ENCODE measurements at regions not wholly inside any gene's neighbourhood (a gene's known extent, or its start where the extent isn't known, plus 50 kb on each side); places are given as distances from the start of the nearest gene placed in this dataset.

DNA sequence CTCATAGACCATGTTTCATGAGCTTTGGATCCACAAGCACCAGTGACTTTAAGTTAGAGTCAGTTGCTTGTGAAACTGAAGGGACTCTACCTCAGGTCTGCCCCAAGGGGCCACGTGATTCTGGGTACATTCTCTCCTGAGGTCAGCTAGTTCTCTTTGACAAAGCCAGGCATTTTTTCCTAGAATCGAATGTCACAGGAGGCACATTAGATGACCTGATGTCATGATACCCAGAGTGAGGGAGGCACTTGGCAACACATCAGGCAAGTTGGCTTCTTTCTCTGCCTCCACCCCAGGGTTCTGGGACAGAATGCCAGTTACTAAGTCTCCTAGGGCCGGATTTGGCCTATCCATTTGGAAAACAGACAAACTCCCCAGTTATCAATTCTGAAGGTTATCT is 93.0 kb downstream of the APIP start:
- 72% methylated on average over 3 of the region's 3 CpGs; no CpG with 5 or more reads in 1 of the 2 experiments for WGBS, 2 experiments (ENCODE audit: extremely low coverage in 2 of 2, insufficient read length in 1 of 2)
- H3K36me3 ChIP-seq (ENCODE audit: control insufficient read depth, insufficient read depth, low read length), result no peaks in the 10 kb centered on the region
- dilution Hi-C loops (cut with HindIII; ENCODE audit: low sequenced_read_pairs, unreplicated experiment), result no loop called here

More for the DNA sequence above, 93.0 kb downstream of the APIP start:
- H3K4me1 ChIP-seq (ENCODE audit: control insufficient read depth, insufficient read depth, low read length), result no peaks in the 10 kb centered on the region
- no peak overlapping the region for H3K18ac ChIP-seq (ENCODE audit: low read depth, low read length)
- no peaks in the 10 kb centered on the region for H3K9me3 ChIP-seq (ENCODE audit: control insufficient read depth, insufficient read depth, low read length)
- no peak overlapping the region for H2AFZ ChIP-seq (replicated peaks; ENCODE audit: low read length, poor library complexity)
- no peak overlapping the region for H2BK15ac ChIP-seq (ENCODE audit: low read depth, low read length)
- BruUV-seq (replicated peaks), result no TSS peak
- no peak overlapping the region for H2BK20ac ChIP-seq (ENCODE audit: low read depth, low read length)
- ChIA-PET CTCF (interaction anchor here (0.8 kb wide), 1 partner anchor 223 kb away, joined by 3 read pairs; no protein-coding TSS in a partner anchor), POLR2A (ENCODE audit: unreplicated experiment) (no interaction called here)
- no peak overlapping the region for H3K23ac ChIP-seq (ENCODE audit: low read depth, low read length)
- H3K27ac ChIP-seq (ENCODE audit: insufficient read depth, low read length), result no peak overlapping the region
- ATAC-seq (ENCODE audit: low read depth), result no peak
- H4K91ac ChIP-seq (ENCODE audit: insufficient read depth, low read depth, low read length), result no peak overlapping the region
- H3K4ac ChIP-seq (ENCODE audit: low read depth, low read length), result no peak overlapping the region
- H2AK5ac ChIP-seq (ENCODE audit: low read depth, low read length), result no peak overlapping the region
- H3K14ac ChIP-seq (replicated peaks; ENCODE audit: low read depth, low read length), result no peak overlapping the region
- no peak for DNase-seq
- H4K8ac ChIP-seq (ENCODE audit: low read depth in 2 of 2, low read length in 2 of 2), result no peak overlapping the region
- no peak overlapping the region for H3K4me3 ChIP-seq (ENCODE audit: insufficient read depth, low read depth, low read length)
- no peak overlapping the region for H4K5ac ChIP-seq (ENCODE audit: low read depth, low read length)
- TF ChIP-seq, protein P1, sequence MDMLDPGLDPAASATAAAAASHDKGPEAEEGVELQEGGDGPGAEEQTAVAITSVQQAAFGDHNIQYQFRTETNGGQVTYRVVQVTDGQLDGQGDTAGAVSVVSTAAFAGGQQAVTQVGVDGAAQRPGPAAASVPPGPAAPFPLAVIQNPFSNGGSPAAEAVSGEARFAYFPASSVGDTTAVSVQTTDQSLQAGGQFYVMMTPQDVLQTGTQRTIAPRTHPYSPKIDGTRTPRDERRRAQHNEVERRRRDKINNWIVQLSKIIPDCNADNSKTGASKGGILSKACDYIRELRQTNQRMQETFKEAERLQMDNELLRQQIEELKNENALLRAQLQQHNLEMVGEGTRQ (IDR thresholded peaks at IDR 0.05; ENCODE audit: low read depth, low read length), result no peak
- no peak for TF ChIP-seq NFE2L2 (IDR thresholded peaks at IDR 0.05; ENCODE audit: low read depth, low read length)
- no peak for TF ChIP-seq POLR2A (IDR thresholded peaks at IDR 0.05; ENCODE audit: low read depth, low read length)
- TF ChIP-seq, protein P2, sequence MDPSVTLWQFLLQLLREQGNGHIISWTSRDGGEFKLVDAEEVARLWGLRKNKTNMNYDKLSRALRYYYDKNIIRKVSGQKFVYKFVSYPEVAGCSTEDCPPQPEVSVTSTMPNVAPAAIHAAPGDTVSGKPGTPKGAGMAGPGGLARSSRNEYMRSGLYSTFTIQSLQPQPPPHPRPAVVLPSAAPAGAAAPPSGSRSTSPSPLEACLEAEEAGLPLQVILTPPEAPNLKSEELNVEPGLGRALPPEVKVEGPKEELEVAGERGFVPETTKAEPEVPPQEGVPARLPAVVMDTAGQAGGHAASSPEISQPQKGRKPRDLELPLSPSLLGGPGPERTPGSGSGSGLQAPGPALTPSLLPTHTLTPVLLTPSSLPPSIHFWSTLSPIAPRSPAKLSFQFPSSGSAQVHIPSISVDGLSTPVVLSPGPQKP (IDR thresholded peaks at IDR 0.05; ENCODE audit: borderline replicate concordance, low read depth, low read length), result no peak
- TF ChIP-seq CHD1 (IDR thresholded peaks at IDR 0.05; ENCODE audit: low read depth, low read length), result no peak
- no peak for TF ChIP-seq MAZ (IDR thresholded peaks at IDR 0.05; ENCODE audit: borderline replicate concordance, low read depth, low read length)
- TF ChIP-seq MXI1 (IDR thresholded peaks at IDR 0.05; ENCODE audit: borderline replicate concordance, low read depth, low read length), result no peak
- no peak for TF ChIP-seq RCOR1 (IDR thresholded peaks at IDR 0.05; ENCODE audit: insufficient replicate concordance, low read length)
- TF ChIP-seq CEBPB (IDR thresholded peaks at IDR 0.05; ENCODE audit: low read depth, low read length), result no peak
- no peak for TF ChIP-seq BHLHE40 (IDR thresholded peaks at IDR 0.05; ENCODE audit: low read depth, low read length)
- TF ChIP-seq RAD21 (IDR thresholded peaks at IDR 0.05; ENCODE audit: low read length), result no peak
- TF ChIP-seq MAFK (IDR thresholded peaks at IDR 0.05; ENCODE audit: low read depth, low read length), result no peak
- TF ChIP-seq, protein P3, sequence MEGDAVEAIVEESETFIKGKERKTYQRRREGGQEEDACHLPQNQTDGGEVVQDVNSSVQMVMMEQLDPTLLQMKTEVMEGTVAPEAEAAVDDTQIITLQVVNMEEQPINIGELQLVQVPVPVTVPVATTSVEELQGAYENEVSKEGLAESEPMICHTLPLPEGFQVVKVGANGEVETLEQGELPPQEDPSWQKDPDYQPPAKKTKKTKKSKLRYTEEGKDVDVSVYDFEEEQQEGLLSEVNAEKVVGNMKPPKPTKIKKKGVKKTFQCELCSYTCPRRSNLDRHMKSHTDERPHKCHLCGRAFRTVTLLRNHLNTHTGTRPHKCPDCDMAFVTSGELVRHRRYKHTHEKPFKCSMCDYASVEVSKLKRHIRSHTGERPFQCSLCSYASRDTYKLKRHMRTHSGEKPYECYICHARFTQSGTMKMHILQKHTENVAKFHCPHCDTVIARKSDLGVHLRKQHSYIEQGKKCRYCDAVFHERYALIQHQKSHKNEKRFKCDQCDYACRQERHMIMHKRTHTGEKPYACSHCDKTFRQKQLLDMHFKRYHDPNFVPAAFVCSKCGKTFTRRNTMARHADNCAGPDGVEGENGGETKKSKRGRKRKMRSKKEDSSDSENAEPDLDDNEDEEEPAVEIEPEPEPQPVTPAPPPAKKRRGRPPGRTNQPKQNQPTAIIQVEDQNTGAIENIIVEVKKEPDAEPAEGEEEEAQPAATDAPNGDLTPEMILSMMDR (conservative IDR thresholded peaks at IDR 0.05; ENCODE audit: low read depth, low read length), result no peak
- TF ChIP-seq FOS (IDR thresholded peaks at IDR 0.05; ENCODE audit: low read depth, low read length), result no peak
- no peak for TF ChIP-seq RFX5 (IDR thresholded peaks at IDR 0.05; ENCODE audit: low read depth, low read length)
- no peak for TF ChIP-seq SMC3 (IDR thresholded peaks at IDR 0.05; ENCODE audit: low read depth, low read length)
- in situ Hi-C loops (cut with MboI; ENCODE audit: low sequenced_read_pairs) (no loop called here), intact Hi-C loops (cut with micrococcal nuclease) (no loop called here)
- peaks cover 11% of the 10 kb centered on the region for H3K27me3 ChIP-seq (ENCODE audit: control insufficient read depth, insufficient read depth, low read length)
- H4K20me1 ChIP-seq (ENCODE audit: insufficient read depth, low read length), result no peaks in the 10 kb centered on the region
- H3K79me1 ChIP-seq (ENCODE audit: low read depth in 1 of 2, low read length in 2 of 2), result no peaks in the 10 kb centered on the region
- no peak overlapping the region for H2AK9ac ChIP-seq (replicated peaks; ENCODE audit: low read depth, low read length, poor library complexity)
- no peak overlapping the region for H2BK120ac ChIP-seq (ENCODE audit: low read depth, low read length)
- H3K9ac ChIP-seq (ENCODE audit: low read depth, low read length), result no peak overlapping the region
- no peaks in the 10 kb centered on the region for H3K9me1 ChIP-seq (ENCODE audit: insufficient read depth, low read length)
- no peak overlapping the region for H2BK5ac ChIP-seq (ENCODE audit: low read depth, low read length, poor library complexity, severe bottlenecking)
- H3K4me2 ChIP-seq (ENCODE audit: low read depth, low read length), result no peak overlapping the region
- H3K56ac ChIP-seq (ENCODE audit: extremely low read depth, insufficient read depth, low read length), result no peak overlapping the region
